ENCODE measurements at regions not wholly inside any gene's neighbourhood (a gene's known extent, or its start where the extent isn't known, plus 50 kb on each side); places are given as distances from the start of the nearest gene placed in this dataset.

- no peaks in the 10 kb centered on the region for H3K9me3 ChIP-seq
- DNase-seq, result no peak
- no peak overlapping the region for H3K4me3 ChIP-seq
- intact Hi-C loops (cut with DNase I; ENCODE audit: low total_unique reads), result no loop called here
- no peaks in the 10 kb centered on the region for H3K36me3 ChIP-seq (ENCODE audit: low read depth, missing control alignments)
- no peaks in the 10 kb centered on the region for H3K4me1 ChIP-seq
- H3K27ac ChIP-seq, result no peak overlapping the region
- H3K27me3 ChIP-seq, result no peaks in the 10 kb centered on the region
- no peak for TF ChIP-seq CTCF (IDR thresholded peaks at IDR 0.05)
- TF ChIP-seq POLR2A (IDR thresholded peaks at IDR 0.05), result no peak
These were observed 475.0 kb upstream of the NCAM2 start for GRCh38 chr21:20523191-20523590.

GRCh38 chr21:20527731-20528460 is 470.3 kb upstream of the NCAM2 start:
- WGBS, 2 donors, result 67 to 73% methylated on average over 5 of the region's 5 CpGs
- Histone ChIP-seq H3K4me3 (no peak overlapping the region), H3K27ac (no peak overlapping the region), H3K27me3 (no peaks in the 10 kb centered on the region), H3K36me3 (ENCODE audit: low read depth, missing control alignments) (no peaks in the 10 kb centered on the region), H3K9me3 (no peaks in the 10 kb centered on the region), H3K4me1 (no peaks in the 10 kb centered on the region)
- TF ChIP-seq POLR2A (IDR thresholded peaks at IDR 0.05) (no peak), CTCF (IDR thresholded peaks at IDR 0.05) (no peak)
- intact Hi-C loops (cut with DNase I; ENCODE audit: low total_unique reads), result no loop called here
- no peak for DNase-seq

- H3K4me3 ChIP-seq, result no peak overlapping the region
- no peaks in the 10 kb centered on the region for H3K27me3 ChIP-seq
- WGBS, 2 donors, result 77 to 83% methylated on average over 1 of the region's 1 CpG
- H3K27ac ChIP-seq, result no peak overlapping the region
- no peak for DNase-seq
- no peaks in the 10 kb centered on the region for H3K36me3 ChIP-seq (ENCODE audit: low read depth, missing control alignments)
- H3K4me1 ChIP-seq, result no peaks in the 10 kb centered on the region
- TF ChIP-seq CTCF (IDR thresholded peaks at IDR 0.05) (no peak), POLR2A (IDR thresholded peaks at IDR 0.05) (no peak)
- intact Hi-C loops (cut with DNase I; ENCODE audit: low total_unique reads), result no loop called here
- no peaks in the 10 kb centered on the region for H3K9me3 ChIP-seq
These were observed 461.1 kb upstream of the NCAM2 start for GRCh38 chr21:20537130-20537529.

GRCh38 chr21:20538039-20538658 is 460.1 kb upstream of the NCAM2 start:
- H3K27ac ChIP-seq, result no peak overlapping the region
- no peaks in the 10 kb centered on the region for H3K36me3 ChIP-seq (ENCODE audit: low read depth, missing control alignments)
- TF ChIP-seq POLR2A (IDR thresholded peaks at IDR 0.05), result no peak
- TF ChIP-seq CTCF (IDR thresholded peaks at IDR 0.05), result no peak
- WGBS, 2 donors, result 79 to 88% methylated on average over 4 to 5 of the region's 5 CpGs
- no peak overlapping the region for H3K4me3 ChIP-seq
- no peak for DNase-seq
- intact Hi-C loops (cut with DNase I; ENCODE audit: low total_unique reads), result no loop called here
- H3K27me3 ChIP-seq, result no peaks in the 10 kb centered on the region
- no peaks in the 10 kb centered on the region for H3K9me3 ChIP-seq
- no peaks in the 10 kb centered on the region for H3K4me1 ChIP-seq

- H3K27ac ChIP-seq, result no peak overlapping the region
- H3K4me3 ChIP-seq, result peak overlapping the region; percentile 4 to 11
- H3K27me3 ChIP-seq, result no peaks in the 10 kb centered on the region
- intact Hi-C loops (cut with DNase I; ENCODE audit: low total_unique reads), result no loop called here
- no peaks in the 10 kb centered on the region for H3K4me1 ChIP-seq
- no peak for DNase-seq
- no peaks in the 10 kb centered on the region for H3K36me3 ChIP-seq (ENCODE audit: low read depth, missing control alignments)
- H3K9me3 ChIP-seq, result no peaks in the 10 kb centered on the region
- no peak for TF ChIP-seq POLR2A (IDR thresholded peaks at IDR 0.05)
- no peak for TF ChIP-seq CTCF (IDR thresholded peaks at IDR 0.05)
- WGBS, 2 donors, result 64 to 72% methylated on average over 10 of the region's 10 CpGs
These were observed 452.8 kb upstream of the NCAM2 start for GRCh38 chr21:20545454-20545853.
